HFFc6 (cell line): ENCODE measurements at regions not wholly inside any gene's neighbourhood (a gene's known extent, or its start where the extent isn't known, plus 50 kb on each side); places are given as distances from the start of the nearest gene placed in this dataset.

Experiments used
- DNase-seq: peaks from one replicate; pipeline ENCODE4 v3.0.0-alpha.2; 2018
- H3K27ac Mint-ChIP-seq: 2 replicates; pipeline ENCODE4 v1.8.0; 2020; ENCODE audit warnings: mild to moderate bottlenecking, mixed read lengths
- H3K27me3 Mint-ChIP-seq: 2 replicates; pipeline ENCODE4 v1.8.0; 2021; ENCODE audit warnings: mild to moderate bottlenecking, moderate library complexity, mixed read lengths; ENCODE audit not compliant: insufficient read depth
- H3K36me3 Mint-ChIP-seq: 2 replicates; pipeline ENCODE4 v1.8.0; 2021; ENCODE audit warnings: low read depth, mixed read lengths
- H3K4me1 Mint-ChIP-seq: 2 replicates; pipeline ENCODE4 v1.8.0; 2020; ENCODE audit warnings: low read depth, mixed read lengths
- H3K4me3 Mint-ChIP-seq: 2 replicates; pipeline ENCODE4 v1.8.0; 2020; ENCODE audit warnings: mild to moderate bottlenecking, moderate library complexity, mixed read lengths
- H3K9me3 Mint-ChIP-seq: 2 replicates; pipeline ENCODE4 v1.8.0; 2020; ENCODE audit warnings: mild to moderate bottlenecking, mixed read lengths
- CTCF ChIP-seq: fragments of 200-600 bp; sonication (generic); IDR thresholded peaks from 2 replicates; pipeline ENCODE4 v1.5.0; 2021; ENCODE audit warnings: antibody characterized with exemption, mild to moderate bottlenecking

DNA sequence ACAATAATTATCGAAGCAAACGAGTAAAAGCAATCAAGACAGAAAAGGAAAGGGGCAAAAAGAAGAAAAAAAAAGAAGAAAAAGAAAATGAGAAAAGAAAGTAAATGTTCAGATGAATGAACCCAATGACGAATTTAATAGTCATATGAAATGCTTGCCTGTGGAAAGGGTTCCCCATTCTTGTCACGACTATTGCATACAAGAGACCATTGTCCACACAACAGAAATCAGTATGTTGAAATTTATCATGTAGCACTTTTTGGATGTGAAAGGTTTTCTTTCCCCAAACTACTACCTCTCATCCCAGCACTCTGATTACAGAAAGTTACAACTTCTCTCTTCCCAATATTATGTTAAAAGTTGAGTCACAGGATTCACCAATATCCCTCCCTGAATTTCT is 162.4 kb downstream of the ZDHHC21 start:
- H3K36me3 Mint-ChIP-seq, result no peaks in the 10 kb centered on the region
- no peak overlapping the region for H3K27ac Mint-ChIP-seq

DNA sequence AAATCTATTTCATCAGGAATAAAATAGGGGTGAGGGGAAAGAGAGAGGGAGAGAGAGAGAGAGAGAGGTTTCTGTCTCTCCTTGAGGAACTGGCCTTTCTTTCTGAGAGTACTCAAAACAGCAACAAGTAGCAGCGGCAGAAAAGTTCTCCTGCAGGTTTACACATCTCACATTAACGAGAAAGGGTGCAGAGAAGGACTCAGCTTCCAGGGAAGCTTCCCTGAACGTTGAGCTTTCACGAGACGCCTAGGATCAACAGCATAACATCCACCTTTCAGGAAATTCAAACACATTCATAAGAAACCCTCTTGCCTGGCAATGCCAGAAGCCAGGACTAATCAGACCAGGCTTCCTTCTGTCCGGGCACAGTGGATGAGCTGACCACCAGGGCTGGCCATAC is 162.9 kb downstream of the ZDHHC21 start:
- Mint-ChIP-seq H3K27ac (no peak overlapping the region), H3K4me3 (no peak overlapping the region), H3K4me1 (peaks cover 17% of the 10 kb centered on the region), H3K27me3 (peaks cover 18% of the 10 kb centered on the region), H3K9me3 (no peaks in the 10 kb centered on the region), H3K36me3 (no peaks in the 10 kb centered on the region)
- DNase-seq, result no peak
- no peak for TF ChIP-seq CTCF

More for the DNA sequence above, 162.4 kb downstream of the ZDHHC21 start:
- Mint-ChIP-seq H3K9me3 (no peaks in the 10 kb centered on the region), H3K4me1 (peaks cover 17% of the 10 kb centered on the region), H3K27me3 (peaks cover 21% of the 10 kb centered on the region), H3K4me3 (no peak overlapping the region)
- TF ChIP-seq CTCF, result no peak
- DNase-seq, result no peak

GRCh38 chr9:14529629-14530028 is 163.6 kb downstream of the ZDHHC21 start:
- Mint-ChIP-seq H3K27me3 (peaks cover 13% of the 10 kb centered on the region), H3K27ac (no peak overlapping the region), H3K36me3 (no peaks in the 10 kb centered on the region), H3K4me1 (peaks cover 17% of the 10 kb centered on the region), H3K4me3 (no peak overlapping the region), H3K9me3 (no peaks in the 10 kb centered on the region)
- DNase-seq, result no peak
- TF ChIP-seq CTCF, result no peak

DNA sequence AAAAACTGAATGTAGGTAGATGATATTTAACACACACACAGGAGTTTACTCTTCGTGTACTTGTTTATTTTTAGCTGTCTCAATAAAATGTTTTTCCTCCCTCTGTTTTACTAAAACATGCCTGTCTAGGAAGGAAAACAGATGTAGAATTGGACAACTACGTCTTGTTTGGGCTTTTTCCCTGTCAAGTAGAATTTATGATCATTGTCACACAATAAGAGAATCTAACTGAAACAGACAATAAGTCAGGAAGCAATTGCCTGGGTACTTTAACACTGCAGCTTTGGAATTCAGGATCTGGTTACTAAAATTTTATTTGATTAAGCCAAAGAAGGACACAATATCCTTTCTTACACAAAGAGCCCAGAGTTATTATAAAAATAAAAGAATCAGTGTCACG is 164.2 kb downstream of the ZDHHC21 start:
- H3K36me3 Mint-ChIP-seq, result no peaks in the 10 kb centered on the region
- TF ChIP-seq CTCF, result no peak
- no peak overlapping the region for H3K4me3 Mint-ChIP-seq
- peaks cover 9% of the 10 kb centered on the region for H3K27me3 Mint-ChIP-seq
- no peak overlapping the region for H3K27ac Mint-ChIP-seq
- no peak for DNase-seq
- peaks cover 17% of the 10 kb centered on the region for H3K4me1 Mint-ChIP-seq
- H3K9me3 Mint-ChIP-seq, result no peaks in the 10 kb centered on the region

- Mint-ChIP-seq H3K27ac (no peak overlapping the region), H3K36me3 (no peaks in the 10 kb centered on the region), H3K4me3 (no peak overlapping the region), H3K27me3 (peaks cover 7% of the 10 kb centered on the region), H3K9me3 (no peaks in the 10 kb centered on the region), H3K4me1 (no peaks in the 10 kb centered on the region)
- no peak for TF ChIP-seq CTCF
- no peak for DNase-seq
Observed at GRCh38 chr9:14526504-14526903, 166.7 kb downstream of the ZDHHC21 start.

DNA sequence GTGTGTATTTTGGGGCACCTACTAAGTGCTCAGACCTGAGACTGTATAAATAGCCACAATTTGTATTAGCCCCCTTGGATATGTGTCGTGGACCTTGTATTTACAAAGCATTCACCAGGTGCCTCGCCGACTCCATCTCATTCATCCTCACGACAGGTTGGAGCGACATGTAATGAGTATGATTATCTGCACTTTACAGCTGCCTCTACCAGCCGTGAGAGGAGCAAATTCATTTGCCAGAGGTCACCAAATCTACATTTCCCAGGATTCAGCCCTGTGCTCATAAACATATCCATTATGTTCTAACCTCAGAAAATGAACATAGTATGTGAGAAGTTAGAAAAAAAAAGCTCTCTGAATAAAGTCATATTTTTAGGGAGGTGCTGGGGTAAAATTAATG is 167.4 kb downstream of the ZDHHC21 start:
- H3K9me3 Mint-ChIP-seq, result no peaks in the 10 kb centered on the region
- no peak for TF ChIP-seq CTCF
- no peak overlapping the region for H3K27ac Mint-ChIP-seq
- H3K27me3 Mint-ChIP-seq, result peaks cover 7% of the 10 kb centered on the region
- no peak for DNase-seq
- H3K4me3 Mint-ChIP-seq, result no peak overlapping the region
- H3K4me1 Mint-ChIP-seq, result no peaks in the 10 kb centered on the region
- no peaks in the 10 kb centered on the region for H3K36me3 Mint-ChIP-seq
